GM19463 (cell line): ENCODE measurements at regions not wholly inside any gene's neighbourhood (a gene's known extent, or its start where the extent isn't known, plus 50 kb on each side); places are given as distances from the start of the nearest gene placed in this dataset.

Experiments
- ATAC-seq: cut with Tn5 transposase; IDR thresholded peaks from one replicate; pipeline ENCODE4 v1.9.1; 2021; ENCODE audit warnings: mild to moderate bottlenecking, moderate library complexity; ENCODE audit not compliant: unreplicated experiment

GRCh38 chr4:17126321-17126966 lies 228.0 kb upstream of the LDB2 start:
- no peak for ATAC-seq

GRCh38 chr4:17124767-17125166 lies 226.3 kb upstream of the LDB2 start:
- ATAC-seq: no peak

- no peak for ATAC-seq
Observed at GRCh38 chr4:17120761-17121160, 222.3 kb upstream of the LDB2 start.

GRCh38 chr4:17117746-17118145 lies 219.3 kb upstream of the LDB2 start:
- no peak for ATAC-seq

GRCh38 chr4:17115583-17115982 lies 217.1 kb upstream of the LDB2 start:
- ATAC-seq: no peak

- ATAC-seq: peak; percentile 53
Observed at GRCh38 chr4:17112292-17112659, 213.8 kb upstream of the LDB2 start.

- ATAC-seq: no peak
Observed at GRCh38 chr4:17109126-17109525, 210.7 kb upstream of the LDB2 start.

GRCh38 chr4:17103231-17103630 lies 204.8 kb upstream of the LDB2 start:
- ATAC-seq: no peak

- no peak for ATAC-seq
Observed at GRCh38 chr4:17098996-17099395, 200.6 kb upstream of the LDB2 start.

GRCh38 chr4:17098401-17098800 lies 200.0 kb upstream of the LDB2 start:
- ATAC-seq: no peak

GRCh38 chr4:17097362-17097761 lies 198.9 kb upstream of the LDB2 start:
- ATAC-seq: no peak

- ATAC-seq: no peak
Observed at GRCh38 chr4:17096692-17097091, 198.2 kb upstream of the LDB2 start.

GRCh38 chr4:17095771-17096170 lies 197.3 kb upstream of the LDB2 start:
- no peak for ATAC-seq

GRCh38 chr4:17094876-17095210 lies 196.4 kb upstream of the LDB2 start:
- ATAC-seq: no peak

GRCh38 chr4:17094159-17094875 lies 195.9 kb upstream of the LDB2 start:
- no peak for ATAC-seq

- peak; percentile 21 for ATAC-seq
Observed at GRCh38 chr4:17093481-17093880, 195.0 kb upstream of the LDB2 start.

- ATAC-seq: peak; percentile 82
Observed at GRCh38 chr4:17092736-17093437, 194.4 kb upstream of the LDB2 start.

- no peak for ATAC-seq
Observed at GRCh38 chr4:17091104-17091503, 192.7 kb upstream of the LDB2 start.

GRCh38 chr4:17090063-17090462 lies 191.6 kb upstream of the LDB2 start:
- ATAC-seq: no peak

- no peak for ATAC-seq
Observed at GRCh38 chr4:17085416-17085815, 187.0 kb upstream of the LDB2 start.

GRCh38 chr4:17082186-17082585 lies 183.7 kb upstream of the LDB2 start:
- ATAC-seq: no peak

- ATAC-seq: no peak
Observed at GRCh38 chr4:17081179-17081578, 182.7 kb upstream of the LDB2 start.
